Chondrocyte (in vitro differentiated cells): ENCODE measurements at regions not wholly inside any gene's neighbourhood (a gene's known extent, or its start where the extent isn't known, plus 50 kb on each side); places are given as distances from the start of the nearest gene placed in this dataset.

Experiments used
- DNase-seq: peaks from one replicate; pipeline ENCODE4 v3.0.0; 2021; ENCODE audit warnings: mixed read lengths, low spot score
- H3K27ac Mint-ChIP-seq: one replicate; pipeline ENCODE4 v1.8.0; 2021; ENCODE audit warnings: mild to moderate bottlenecking, moderate library complexity, mixed read lengths; ENCODE audit not compliant: unreplicated experiment
- H3K27me3 Mint-ChIP-seq: 2 replicates; pipeline ENCODE4 v1.8.0; 2021; ENCODE audit warnings: low read depth, mixed read lengths
- H3K36me3 Mint-ChIP-seq: 2 replicates; pipeline ENCODE4 v1.8.0; 2021; ENCODE audit warnings: low read depth, mixed read lengths
- H3K4me1 Mint-ChIP-seq: 2 replicates; pipeline ENCODE4 v1.8.0; 2021; ENCODE audit warnings: low read depth, mild to moderate bottlenecking, mixed read lengths
- H3K4me3 Mint-ChIP-seq: one replicate; pipeline ENCODE4 v1.8.0; 2021; ENCODE audit warnings: mild to moderate bottlenecking, moderate library complexity, mixed read lengths; ENCODE audit not compliant: unreplicated experiment
- H3K9me3 Mint-ChIP-seq: 2 replicates; pipeline ENCODE4 v1.8.0; 2021; ENCODE audit warnings: low read depth, mixed read lengths
- CTCF ChIP-seq: fragments of 200-600 bp; sonication (generic); IDR thresholded peaks from 2 replicates; pipeline ENCODE4 v1.5.0; 2021; ENCODE audit warnings: antibody characterized with exemption, mild to moderate bottlenecking, moderate library complexity

- no peak for TF ChIP-seq CTCF
- no peak for DNase-seq
- Mint-ChIP-seq H3K9me3 (no peaks in the 10 kb centered on the region), H3K4me1 (no peaks in the 10 kb centered on the region), H3K36me3 (no peaks in the 10 kb centered on the region), H3K4me3 (no peak overlapping the region), H3K27me3 (peaks cover 2% of the 10 kb centered on the region), H3K27ac (no peak overlapping the region)
Observed at GRCh38 chr2:176844461-176844860, 368.1 kb upstream of the HNRNPA3 start.

DNA sequence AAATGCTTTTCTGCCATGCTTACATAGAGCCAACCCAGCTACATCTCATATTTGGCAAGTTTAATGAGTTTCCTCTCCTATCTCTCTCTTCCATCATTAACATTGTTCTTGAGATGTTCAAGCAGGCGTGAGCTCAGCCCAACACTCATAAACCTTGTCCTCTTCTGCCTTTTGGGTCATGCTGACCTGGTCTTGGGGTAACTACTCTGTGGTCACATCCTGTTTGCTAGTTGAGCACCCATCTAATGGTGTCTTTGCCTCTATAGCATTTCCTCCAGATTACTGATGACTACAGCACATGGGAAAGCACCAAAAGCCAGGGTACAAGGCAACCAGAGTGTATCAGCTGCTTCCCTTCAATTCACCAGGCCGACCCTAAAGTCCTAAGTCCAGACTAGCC, 366.9 kb upstream of the HNRNPA3 start:
- H3K4me1 Mint-ChIP-seq = no peaks in the 10 kb centered on the region
- H3K27me3 Mint-ChIP-seq = peaks cover 2% of the 10 kb centered on the region
- no peak for DNase-seq
- no peak overlapping the region for H3K4me3 Mint-ChIP-seq
- no peak overlapping the region for H3K27ac Mint-ChIP-seq
- no peak for TF ChIP-seq CTCF
- no peaks in the 10 kb centered on the region for H3K9me3 Mint-ChIP-seq
- H3K36me3 Mint-ChIP-seq = no peaks in the 10 kb centered on the region

DNA sequence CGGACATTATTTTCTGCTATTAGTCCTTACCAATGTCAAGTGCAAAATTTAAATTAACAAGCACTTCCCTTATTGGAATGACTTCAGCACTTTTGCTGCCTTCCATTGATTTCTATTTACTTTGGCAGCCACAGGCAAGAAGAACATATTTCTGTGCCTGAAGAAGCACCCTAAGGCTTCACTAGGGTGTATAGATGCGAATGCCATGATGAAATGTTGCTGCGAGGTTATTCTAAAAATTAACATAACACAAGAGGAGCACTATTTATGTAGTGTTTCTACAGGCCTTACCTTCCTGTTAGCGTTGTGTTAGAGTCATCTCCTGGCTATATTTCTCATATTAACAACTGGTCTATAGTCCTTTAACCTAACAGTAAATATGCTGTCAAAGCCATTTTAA, 365.0 kb upstream of the HNRNPA3 start:
- H3K36me3 Mint-ChIP-seq = no peaks in the 10 kb centered on the region
- H3K27me3 Mint-ChIP-seq = peaks cover 2% of the 10 kb centered on the region
- no peak for TF ChIP-seq CTCF
- no peaks in the 10 kb centered on the region for H3K4me1 Mint-ChIP-seq
- no peak overlapping the region for H3K27ac Mint-ChIP-seq
- no peak overlapping the region for H3K4me3 Mint-ChIP-seq
- DNase-seq = no peak
- no peaks in the 10 kb centered on the region for H3K9me3 Mint-ChIP-seq

GRCh38 chr2:176848844-176849243, 363.8 kb upstream of the HNRNPA3 start:
- no peak for TF ChIP-seq CTCF
- Mint-ChIP-seq H3K4me3 (no peak overlapping the region), H3K27me3 (peaks cover 2% of the 10 kb centered on the region), H3K9me3 (no peaks in the 10 kb centered on the region), H3K36me3 (no peaks in the 10 kb centered on the region), H3K4me1 (no peaks in the 10 kb centered on the region), H3K27ac (no peak overlapping the region)
- no peak for DNase-seq

- no peaks in the 10 kb centered on the region for H3K9me3 Mint-ChIP-seq
- no peak for TF ChIP-seq CTCF
- no peak overlapping the region for H3K4me3 Mint-ChIP-seq
Observed at GRCh38 chr2:176851200-176851888, 361.2 kb upstream of the HNRNPA3 start.

More at GRCh38 chr2:176851200-176851888, 361.2 kb upstream of the HNRNPA3 start:
- no peak overlapping the region for H3K27ac Mint-ChIP-seq
- no peaks in the 10 kb centered on the region for H3K4me1 Mint-ChIP-seq
- H3K27me3 Mint-ChIP-seq = no peaks in the 10 kb centered on the region
- H3K36me3 Mint-ChIP-seq = no peaks in the 10 kb centered on the region
- no peak for DNase-seq
